Activated T-cell treated with anti-CD3 and anti-CD28 coated beads for 48 hours (primary cell): ENCODE measurements at regions not wholly inside any gene's neighbourhood (a gene's known extent, or its start where the extent isn't known, plus 50 kb on each side); places are given as distances from the start of the nearest gene placed in this dataset.

Experiments used
- DNase-seq: peaks from one replicate; pipeline ENCODE4 v3.0.0-alpha.2; 2020; ENCODE audit warnings: low read depth

DNA sequence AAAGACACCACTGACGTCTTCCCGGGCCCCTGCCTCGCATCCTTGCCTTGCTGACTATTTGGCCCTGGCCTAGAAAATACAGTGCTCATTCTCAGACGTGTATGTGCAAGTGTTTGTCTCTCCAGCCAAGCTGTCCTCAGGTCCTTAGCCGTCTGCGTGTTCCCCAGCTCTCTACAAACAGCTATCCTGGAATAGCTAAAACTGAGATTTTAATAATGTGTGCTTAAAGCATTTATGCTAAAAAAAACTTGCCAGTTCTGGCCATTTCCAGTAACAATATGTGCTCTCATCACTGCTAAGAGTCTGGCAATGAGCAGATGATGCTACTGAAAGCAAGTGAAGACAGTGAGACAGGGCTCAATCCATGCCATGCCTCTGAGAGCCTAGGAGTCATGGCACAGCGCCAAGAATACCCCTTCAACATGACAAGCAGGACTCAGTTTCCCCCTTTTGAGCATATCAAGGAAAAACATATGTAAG, 55.7 kb downstream of the IRF2BP2 start:
- DNase-seq = no peak

GRCh38 chr1:234553240-234554188, 56.5 kb downstream of the IRF2BP2 start:
- DNase-seq = no peak

GRCh38 chr1:234551032-234551378, 59.0 kb downstream of the IRF2BP2 start:
- no peak for DNase-seq

DNA sequence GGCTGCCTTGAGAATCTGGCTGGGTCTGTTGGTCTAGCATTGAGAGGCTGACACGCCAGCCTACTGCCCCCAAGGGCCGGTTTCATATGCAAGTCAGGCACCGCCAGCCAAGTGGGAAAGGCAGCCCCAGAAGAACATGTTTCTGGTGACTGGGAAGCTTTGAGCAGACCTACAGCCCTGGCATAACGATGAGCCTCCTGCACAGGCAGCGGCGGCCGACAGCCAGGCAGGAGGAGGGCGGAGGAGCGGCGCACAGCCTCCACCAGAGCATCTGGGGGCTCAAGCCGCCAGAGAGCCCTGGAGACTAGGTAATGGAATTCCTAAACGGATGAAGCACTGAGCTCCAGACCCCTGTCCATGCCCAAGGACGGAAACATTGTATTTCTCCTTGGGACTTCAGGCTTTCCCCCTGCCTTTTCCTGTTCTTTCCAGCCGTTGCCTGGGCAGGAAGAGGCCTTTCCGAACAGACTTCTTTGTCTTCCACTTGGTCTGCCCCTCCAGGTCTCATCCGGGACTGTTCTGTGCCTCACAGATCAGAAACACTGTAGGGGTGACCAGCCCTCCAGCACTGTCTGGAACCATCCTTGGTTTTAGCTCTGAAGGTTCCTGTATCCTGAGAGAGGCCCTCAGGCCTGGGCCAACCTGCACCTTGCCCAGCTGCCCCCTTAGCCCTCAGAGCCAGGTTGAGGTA, 59.5 kb downstream of the IRF2BP2 start:
- DNase-seq = no peak

DNA sequence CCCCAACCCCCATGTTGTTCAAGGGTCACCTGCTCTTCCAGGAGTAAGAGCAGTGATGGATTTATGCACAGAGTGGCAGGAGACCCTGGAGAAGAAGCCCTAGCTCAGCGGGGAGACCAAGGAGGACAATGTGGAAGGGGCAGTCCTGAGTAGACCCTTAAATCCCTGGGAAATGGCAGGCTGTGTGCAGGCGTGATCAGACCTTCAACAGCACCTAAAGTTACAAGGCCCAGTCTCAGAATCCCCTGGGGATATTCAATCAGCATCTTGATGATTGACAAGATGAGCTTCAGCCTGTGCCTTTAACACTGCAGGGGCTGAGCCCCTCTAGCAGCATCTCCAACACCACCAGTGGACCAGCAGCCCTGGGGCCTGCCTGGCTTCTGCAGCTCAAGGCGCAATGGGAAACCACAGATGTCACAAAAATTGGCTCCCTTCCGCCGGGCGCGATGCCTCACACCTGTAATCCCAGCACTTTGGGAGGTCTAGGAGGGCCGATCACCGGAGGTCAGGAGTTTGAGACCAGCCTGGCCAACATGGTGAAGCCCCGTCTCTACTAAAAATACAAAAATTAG, 60.4 kb downstream of the IRF2BP2 start:
- DNase-seq = no peak

DNA sequence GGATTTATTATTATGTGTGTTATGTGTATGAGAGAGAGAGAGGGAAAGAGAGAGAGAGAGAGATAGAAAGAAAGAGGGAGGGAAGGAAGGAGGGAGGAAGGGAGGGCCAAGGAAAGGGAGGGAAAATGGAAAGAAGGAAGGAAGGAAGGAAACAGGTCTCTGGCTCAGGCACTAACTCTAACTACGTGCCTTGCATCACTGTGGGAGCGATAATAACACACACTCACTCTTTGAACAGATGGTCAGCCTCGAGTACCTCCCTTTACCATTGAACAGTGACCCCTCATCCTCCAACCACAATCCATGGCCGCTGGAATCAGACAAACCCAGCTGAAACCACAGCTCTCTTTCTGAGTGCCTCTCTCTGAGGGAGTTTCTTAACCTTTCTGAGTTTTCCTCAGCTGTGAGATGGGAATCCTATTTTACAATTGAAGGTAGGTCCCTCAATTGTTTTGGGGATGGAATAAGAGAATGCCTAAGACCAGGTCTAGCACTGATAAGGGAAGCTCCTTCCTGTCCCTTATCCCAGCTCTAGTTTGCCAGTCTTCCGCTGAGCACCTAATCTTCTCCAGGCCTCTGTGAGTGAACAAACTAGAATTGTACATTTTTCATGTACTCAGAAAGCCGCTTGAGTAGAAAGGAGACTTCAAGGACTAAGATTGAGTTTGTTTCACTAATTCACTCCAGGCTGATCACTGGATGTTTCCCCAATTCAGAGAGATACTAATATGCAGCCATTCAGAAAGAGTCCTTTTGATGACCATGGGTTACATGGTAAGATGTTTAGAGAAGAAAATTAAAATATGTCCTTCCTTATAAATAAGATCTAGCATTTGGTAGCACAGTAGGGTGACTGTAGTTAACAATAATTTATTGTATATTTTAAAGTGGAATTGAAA, 62.8 kb downstream of the IRF2BP2 start:
- no peak for DNase-seq

DNA sequence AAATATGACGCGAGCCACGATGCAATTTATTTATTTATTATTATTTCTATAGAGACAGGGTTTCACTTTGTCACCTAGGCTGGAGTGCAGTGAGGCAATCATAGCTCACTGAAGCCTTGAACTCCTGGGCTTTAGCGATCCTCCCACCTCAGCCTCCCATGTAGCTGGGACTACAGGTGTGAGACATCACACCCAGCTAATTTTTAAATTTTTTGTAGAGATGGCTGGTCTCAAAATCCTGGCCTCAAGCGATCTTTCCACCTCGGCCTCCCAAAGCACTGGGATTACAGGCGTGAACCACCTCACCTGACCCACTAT, 63.6 kb downstream of the IRF2BP2 start:
- no peak for DNase-seq

- no peak for DNase-seq
Measured at GRCh38 chr1:234545517-234546386, 64.2 kb downstream of the IRF2BP2 start.

GRCh38 chr1:234544087-234544579, 65.2 kb upstream of the TARBP1 start:
- peak; percentile 27 for DNase-seq

- no peak for DNase-seq
Measured at GRCh38 chr1:234543442-234544086, 64.6 kb upstream of the TARBP1 start.

GRCh38 chr1:234542211-234542850, 63.4 kb upstream of the TARBP1 start:
- DNase-seq = no peak

- no peak for DNase-seq
Measured at GRCh38 chr1:234541286-234541975, 62.5 kb upstream of the TARBP1 start.

GRCh38 chr1:234540404-234540762, 61.4 kb upstream of the TARBP1 start:
- no peak for DNase-seq

- no peak for DNase-seq
Measured at GRCh38 chr1:234539666-234540403, 60.9 kb upstream of the TARBP1 start.

GRCh38 chr1:234538930-234539649, 60.1 kb upstream of the TARBP1 start:
- DNase-seq = no peak

DNA sequence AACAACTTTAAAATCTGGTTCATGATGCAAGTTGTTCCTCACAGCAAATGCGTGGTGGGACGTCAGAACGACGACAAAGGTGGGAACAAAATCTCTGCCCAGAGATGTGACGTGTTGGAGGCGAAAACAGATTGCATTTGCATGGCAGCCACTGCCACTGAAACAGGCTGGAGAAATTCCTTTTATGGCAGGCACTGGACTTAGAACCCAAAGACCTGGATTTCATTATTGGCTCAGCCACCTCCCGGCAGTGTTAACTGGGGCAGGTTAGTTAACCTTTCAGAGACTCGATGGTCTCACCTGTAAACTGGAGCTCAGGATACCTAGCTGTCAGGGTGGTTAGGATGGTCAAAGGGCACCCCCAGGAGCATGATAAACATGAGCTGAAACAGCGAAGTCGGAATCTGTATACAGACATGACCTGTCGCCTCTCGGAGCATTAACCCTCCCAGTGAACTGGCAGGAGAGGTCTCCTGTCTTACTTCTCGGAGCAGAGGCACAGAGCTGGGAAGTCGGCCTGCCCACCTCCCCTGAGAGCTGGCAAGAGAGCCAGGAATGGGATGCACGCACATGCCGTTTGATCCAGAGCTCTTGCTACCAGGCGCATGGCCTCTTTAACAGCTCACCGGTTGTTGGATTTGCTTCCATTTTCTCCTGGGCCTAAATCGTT, 59.2 kb upstream of the TARBP1 start:
- no peak for DNase-seq

- no peak for DNase-seq
Measured at GRCh38 chr1:234537236-234537635, 58.3 kb upstream of the TARBP1 start.
